WERI-Rb-1 (cell line): ENCODE measurements at regions not wholly inside any gene's neighbourhood (a gene's known extent, or its start where the extent isn't known, plus 50 kb on each side); places are given as distances from the start of the nearest gene placed in this dataset.

Experiments
- DNase-seq: peaks from one replicate; pipeline ENCODE4 v3.0.0-alpha.2; 2020
- H3K27ac ChIP-seq: fragments of 250-450 bp; sonication (Bioruptor Pico); 2 replicates; pipeline ENCODE4 v1.5.1; 2020; ENCODE audit warnings: mild to moderate bottlenecking, moderate library complexity
- H3K27me3 ChIP-seq: fragments of 250-450 bp; sonication (Bioruptor Pico); 2 replicates; pipeline ENCODE4 v1.5.1; 2021; ENCODE audit warnings: mild to moderate bottlenecking, low read depth, moderate library complexity; ENCODE audit not compliant: insufficient read depth, severe bottlenecking
- H3K36me3 ChIP-seq: fragments of 250-450 bp; sonication (Bioruptor Pico); 2 replicates; pipeline ENCODE4 v1.5.1; 2020; ENCODE audit warnings: mild to moderate bottlenecking, moderate library complexity
- H3K4me3 ChIP-seq: 2 replicates; pipeline ENCODE4 v1.5.1; 2011; ENCODE audit warnings: low read depth, mild to moderate bottlenecking, control low read depth, low read length
- H3K9me3 ChIP-seq: fragments of 250-450 bp; sonication (Bioruptor Pico); 2 replicates; pipeline ENCODE4 v1.5.1; 2021; ENCODE audit warnings: mild to moderate bottlenecking, moderate library complexity; ENCODE audit not compliant: severe bottlenecking
- CTCF ChIP-seq: IDR thresholded peaks from 2 replicates; pipeline ENCODE4 v1.5.1; 2011; ENCODE audit warnings: low read depth, mild to moderate bottlenecking, control low read depth, inconsistent platforms, low read length

GRCh38 chr10:33734393-33735155 is 400.1 kb upstream of the NRP1 start:
- Histone ChIP-seq H3K9me3 (no peaks in the 10 kb centered on the region), H3K36me3 (no peaks in the 10 kb centered on the region), H3K4me3 (no peak overlapping the region), H3K27me3 (no peaks in the 10 kb centered on the region), H3K27ac (no peak overlapping the region)
- no peak for TF ChIP-seq CTCF
- DNase-seq = no peak

GRCh38 chr10:33733058-33733457 is 398.6 kb upstream of the NRP1 start:
- TF ChIP-seq CTCF = no peak
- Histone ChIP-seq H3K4me3 (no peak overlapping the region), H3K27me3 (no peaks in the 10 kb centered on the region), H3K36me3 (no peaks in the 10 kb centered on the region), H3K27ac (no peak overlapping the region), H3K9me3 (no peaks in the 10 kb centered on the region)
- DNase-seq = no peak

- TF ChIP-seq CTCF = no peak
- no peaks in the 10 kb centered on the region for H3K9me3 ChIP-seq
- H3K27me3 ChIP-seq = no peaks in the 10 kb centered on the region
- no peak for DNase-seq
- no peak overlapping the region for H3K27ac ChIP-seq
- H3K4me3 ChIP-seq = no peak overlapping the region
- no peaks in the 10 kb centered on the region for H3K36me3 ChIP-seq
These were observed 397.8 kb upstream of the NRP1 start for GRCh38 chr10:33732161-33732680.

- DNase-seq = no peak
- no peak overlapping the region for H3K27ac ChIP-seq
- no peak for TF ChIP-seq CTCF
- H3K4me3 ChIP-seq = no peak overlapping the region
- H3K27me3 ChIP-seq = no peaks in the 10 kb centered on the region
- H3K36me3 ChIP-seq = no peaks in the 10 kb centered on the region
- no peaks in the 10 kb centered on the region for H3K9me3 ChIP-seq
These were observed 396.9 kb upstream of the NRP1 start for GRCh38 chr10:33731322-33731721.

GRCh38 chr10:33725430-33725829 is 391.0 kb upstream of the NRP1 start:
- TF ChIP-seq CTCF = no peak
- H3K36me3 ChIP-seq = no peaks in the 10 kb centered on the region
- H3K27me3 ChIP-seq = no peaks in the 10 kb centered on the region
- no peak overlapping the region for H3K4me3 ChIP-seq
- no peak for DNase-seq
- no peak overlapping the region for H3K27ac ChIP-seq
- H3K9me3 ChIP-seq = no peaks in the 10 kb centered on the region

- Histone ChIP-seq H3K9me3 (no peaks in the 10 kb centered on the region), H3K4me3 (no peak overlapping the region), H3K27me3 (no peaks in the 10 kb centered on the region), H3K27ac (no peak overlapping the region), H3K36me3 (no peaks in the 10 kb centered on the region)
- TF ChIP-seq CTCF = no peak
- DNase-seq = no peak
These were observed 388.7 kb upstream of the NRP1 start for GRCh38 chr10:33723181-33723580.
